ENCODE measurements at regions not wholly inside any gene's neighbourhood (a gene's known extent, or its start where the extent isn't known, plus 50 kb on each side); places are given as distances from the start of the nearest gene placed in this dataset.

GRCh38 chr16:86089991-86090390, 191.0 kb downstream of the IRF8 start:
- TF ChIP-seq CTCF (IDR thresholded peaks at IDR 0.05) (no peak), POLR2A (IDR thresholded peaks at IDR 0.05) (no peak)
- DNase-seq (ENCODE audit: low spot score in 2 of 2) = peak in 1 of 2 donors; percentile 69
- WGBS, 2 donors = 51 to 62% methylated on average over 5 of the region's 5 CpGs
- intact Hi-C loops (cut with DNase I; ENCODE audit: low total_unique reads) = no loop called here
- H3K4me3 ChIP-seq (ENCODE audit: low read depth, poor library complexity, severe bottlenecking) = no peak overlapping the region

- intact Hi-C loops (cut with DNase I; ENCODE audit: low total_unique reads) = no loop called here
- 57 to 70% methylated on average over 9 of the region's 9 CpGs for WGBS, 2 donors
- peak in 1 of 2 donors; percentile 67 for DNase-seq (ENCODE audit: low spot score in 2 of 2)
- no peak overlapping the region for H3K4me3 ChIP-seq (ENCODE audit: low read depth, poor library complexity, severe bottlenecking)
- no peak for TF ChIP-seq POLR2A (IDR thresholded peaks at IDR 0.05)
- no peak for TF ChIP-seq CTCF (IDR thresholded peaks at IDR 0.05)
These were observed 191.7 kb downstream of the IRF8 start for GRCh38 chr16:86090461-86091170.

- WGBS, 2 donors = 83 to 91% methylated on average over 7 of the region's 7 CpGs
- intact Hi-C loops (cut with DNase I; ENCODE audit: low total_unique reads) = no loop called here
- DNase-seq (ENCODE audit: low spot score in 2 of 2) = peak in 1 of 2 donors; percentile 59
These were observed 193.0 kb downstream of the IRF8 start for GRCh38 chr16:86091976-86092375.

GRCh38 chr16:86092586-86093480, 193.9 kb downstream of the IRF8 start:
- TF ChIP-seq CTCF (IDR thresholded peaks at IDR 0.05) (no peak), POLR2A (IDR thresholded peaks at IDR 0.05) (no peak)
- DNase-seq (ENCODE audit: low spot score in 2 of 2) = peak in 1 of 2 donors; percentile 59
- WGBS, 2 donors = 89 to 91% methylated on average over 27 of the region's 27 CpGs
- intact Hi-C loops (cut with DNase I; ENCODE audit: low total_unique reads) = no loop called here
- H3K4me3 ChIP-seq (ENCODE audit: low read depth, poor library complexity, severe bottlenecking) = no peak overlapping the region

More at GRCh38 chr16:86091976-86092375, 193.0 kb downstream of the IRF8 start:
- TF ChIP-seq POLR2A (IDR thresholded peaks at IDR 0.05) = no peak
- TF ChIP-seq CTCF (IDR thresholded peaks at IDR 0.05) = no peak
- no peak overlapping the region for H3K4me3 ChIP-seq (ENCODE audit: low read depth, poor library complexity, severe bottlenecking)

GRCh38 chr16:86093801-86094750, 195.1 kb downstream of the IRF8 start:
- TF ChIP-seq CTCF (IDR thresholded peaks at IDR 0.05) (no peak), POLR2A (IDR thresholded peaks at IDR 0.05) (no peak)
- intact Hi-C loops (cut with DNase I; ENCODE audit: low total_unique reads) = no loop called here
- 70 to 71% methylated on average over 13 to 14 of the region's 14 CpGs for WGBS, 2 donors
- DNase-seq (ENCODE audit: low spot score in 2 of 2) = peak in 1 of 2 donors; percentile 81
- no peak overlapping the region for H3K4me3 ChIP-seq (ENCODE audit: low read depth, poor library complexity, severe bottlenecking)

All from lower leg skin (tissue), 4 donors.